ENCODE measurements at regions not wholly inside any gene's neighbourhood (a gene's known extent, or its start where the extent isn't known, plus 50 kb on each side); places are given as distances from the start of the nearest gene placed in this dataset.
"Not testable (repeated sequence)": the region's sequence is repeated elsewhere in the genome, so short reads cannot be mapped to it uniquely, and the experiment has no call there.

DNA sequence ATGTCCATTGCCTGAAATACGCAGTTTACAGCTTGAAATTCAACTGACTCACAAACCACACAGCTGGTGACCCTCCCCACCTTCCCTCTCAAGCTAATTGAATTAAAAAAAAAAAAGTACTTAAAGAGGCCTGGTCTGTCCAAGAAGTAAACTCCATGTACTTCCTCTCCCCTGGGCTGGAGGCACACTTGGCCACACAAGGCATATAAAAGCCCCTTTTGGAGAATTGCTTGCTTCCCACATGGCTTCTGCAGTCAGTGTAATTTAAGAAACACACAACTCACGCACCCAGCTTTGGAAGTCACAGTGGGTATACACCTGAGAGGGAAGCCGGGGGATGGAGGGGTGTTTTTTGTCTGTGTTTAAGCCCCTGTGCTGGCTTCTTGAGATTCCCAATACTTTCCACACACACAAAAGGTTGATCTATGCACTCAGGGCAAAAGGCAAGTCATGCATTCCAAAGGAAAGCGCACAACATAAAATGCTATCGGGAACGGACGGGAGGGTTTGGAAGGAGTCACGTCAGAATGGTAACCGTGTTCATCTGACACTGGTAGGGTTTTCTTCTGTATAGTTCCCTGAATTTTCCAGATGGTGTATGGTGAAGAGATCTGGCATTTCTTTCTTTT lies 106.6 kb upstream of the ALDH1A3 start:
- Histone ChIP-seq H4K20me1 (ENCODE audit: insufficient read depth, low read length) (no peaks in the 10 kb centered on the region), H2AFZ (ENCODE audit: low read depth, low read length) (no peak overlapping the region), H3K9ac (ENCODE audit: low read length) (no peak overlapping the region), H3K79me2 (ENCODE audit: insufficient read depth, low read length) (no peaks in the 10 kb centered on the region), H3K4me3 (ENCODE audit: insufficient read depth, low read depth, low read length) (no peak overlapping the region), H3K9me3 (ENCODE audit: insufficient read depth, low read depth, low read length) (no peaks in the 10 kb centered on the region), H3K36me3 (ENCODE audit: insufficient read depth, low read length) (no peaks in the 10 kb centered on the region), H3K4me1 (ENCODE audit: insufficient read depth, low read length) (no peaks in the 10 kb centered on the region), H3K27ac (ENCODE audit: low read depth, low read length) (no peak overlapping the region), H3K4me2 (ENCODE audit: low read length) (no peak overlapping the region), H3K27me3 (ENCODE audit: insufficient read depth, low read length) (no peaks in the 10 kb centered on the region)
- no peak overlapping the region for H3K27ac Mint-ChIP-seq (ENCODE audit: unreplicated experiment)
- no peak for DNase-seq (ENCODE audit: low read depth)
- FAIRE-seq: no peak
- H3K4me1 Mint-ChIP-seq (ENCODE audit: low read depth, unreplicated experiment): no peaks in the 10 kb centered on the region
- no peaks in the 10 kb centered on the region for H3K36me3 Mint-ChIP-seq (ENCODE audit: low read depth, unreplicated experiment)
- no peak for TF ChIP-seq EZH2 (IDR thresholded peaks at IDR 0.05; ENCODE audit: insufficient read depth, low read length)
- TF ChIP-seq, protein P1, sequence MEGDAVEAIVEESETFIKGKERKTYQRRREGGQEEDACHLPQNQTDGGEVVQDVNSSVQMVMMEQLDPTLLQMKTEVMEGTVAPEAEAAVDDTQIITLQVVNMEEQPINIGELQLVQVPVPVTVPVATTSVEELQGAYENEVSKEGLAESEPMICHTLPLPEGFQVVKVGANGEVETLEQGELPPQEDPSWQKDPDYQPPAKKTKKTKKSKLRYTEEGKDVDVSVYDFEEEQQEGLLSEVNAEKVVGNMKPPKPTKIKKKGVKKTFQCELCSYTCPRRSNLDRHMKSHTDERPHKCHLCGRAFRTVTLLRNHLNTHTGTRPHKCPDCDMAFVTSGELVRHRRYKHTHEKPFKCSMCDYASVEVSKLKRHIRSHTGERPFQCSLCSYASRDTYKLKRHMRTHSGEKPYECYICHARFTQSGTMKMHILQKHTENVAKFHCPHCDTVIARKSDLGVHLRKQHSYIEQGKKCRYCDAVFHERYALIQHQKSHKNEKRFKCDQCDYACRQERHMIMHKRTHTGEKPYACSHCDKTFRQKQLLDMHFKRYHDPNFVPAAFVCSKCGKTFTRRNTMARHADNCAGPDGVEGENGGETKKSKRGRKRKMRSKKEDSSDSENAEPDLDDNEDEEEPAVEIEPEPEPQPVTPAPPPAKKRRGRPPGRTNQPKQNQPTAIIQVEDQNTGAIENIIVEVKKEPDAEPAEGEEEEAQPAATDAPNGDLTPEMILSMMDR (IDR thresholded peaks at IDR 0.05; ENCODE audit: insufficient read depth, low read depth, low read length): no peak
- H3K4me3 Mint-ChIP-seq (ENCODE audit: unreplicated experiment): no peak overlapping the region
- peaks cover 6% of the 10 kb centered on the region for H3K27me3 Mint-ChIP-seq (ENCODE audit: low read depth, unreplicated experiment)
- H3K9me3 Mint-ChIP-seq (ENCODE audit: unreplicated experiment): peaks cover 4% of the 10 kb centered on the region

DNA sequence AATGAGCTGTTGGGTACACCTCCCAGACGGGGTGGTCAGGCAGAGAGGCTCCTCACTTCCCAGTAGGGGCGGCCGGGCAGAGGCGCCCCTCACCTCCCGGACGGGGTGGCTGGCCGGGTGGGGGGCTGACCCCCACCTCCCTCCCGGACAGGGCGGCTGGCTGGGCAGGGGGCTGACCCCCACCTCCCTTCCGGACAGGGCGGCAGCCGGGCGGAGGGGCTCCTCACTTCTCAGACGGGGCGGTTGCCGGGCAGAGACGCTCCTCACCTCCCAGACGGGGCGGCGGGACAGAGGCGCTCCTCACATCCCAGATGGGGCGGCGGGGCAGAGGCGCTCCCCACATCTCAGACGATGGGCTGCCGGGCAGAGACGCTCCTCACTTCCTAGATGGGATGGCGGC lies 105.6 kb upstream of the ALDH1A3 start:
- H3K4me1 Mint-ChIP-seq (ENCODE audit: low read depth, unreplicated experiment); H3K36me3 ChIP-seq (ENCODE audit: insufficient read depth, low read length); H3K79me2 ChIP-seq (ENCODE audit: insufficient read depth, low read length); H3K4me1 ChIP-seq (ENCODE audit: insufficient read depth, low read length); H3K9ac ChIP-seq (ENCODE audit: low read length); H3K4me3 Mint-ChIP-seq (ENCODE audit: unreplicated experiment); H3K27me3 Mint-ChIP-seq (ENCODE audit: low read depth, unreplicated experiment); H2AFZ ChIP-seq (ENCODE audit: low read depth, low read length); FAIRE-seq; H3K36me3 Mint-ChIP-seq (ENCODE audit: low read depth, unreplicated experiment); H3K9me3 Mint-ChIP-seq (ENCODE audit: unreplicated experiment); DNase-seq (ENCODE audit: low read depth); H4K20me1 ChIP-seq (ENCODE audit: insufficient read depth, low read length); H3K9me3 ChIP-seq (ENCODE audit: insufficient read depth, low read depth, low read length); H3K4me3 ChIP-seq (ENCODE audit: insufficient read depth, low read depth, low read length); H3K27ac Mint-ChIP-seq (ENCODE audit: unreplicated experiment); H3K4me2 ChIP-seq (ENCODE audit: low read length); H3K27ac ChIP-seq (ENCODE audit: low read depth, low read length); H3K27me3 ChIP-seq (ENCODE audit: insufficient read depth, low read length): not testable (repeated sequence)

DNA sequence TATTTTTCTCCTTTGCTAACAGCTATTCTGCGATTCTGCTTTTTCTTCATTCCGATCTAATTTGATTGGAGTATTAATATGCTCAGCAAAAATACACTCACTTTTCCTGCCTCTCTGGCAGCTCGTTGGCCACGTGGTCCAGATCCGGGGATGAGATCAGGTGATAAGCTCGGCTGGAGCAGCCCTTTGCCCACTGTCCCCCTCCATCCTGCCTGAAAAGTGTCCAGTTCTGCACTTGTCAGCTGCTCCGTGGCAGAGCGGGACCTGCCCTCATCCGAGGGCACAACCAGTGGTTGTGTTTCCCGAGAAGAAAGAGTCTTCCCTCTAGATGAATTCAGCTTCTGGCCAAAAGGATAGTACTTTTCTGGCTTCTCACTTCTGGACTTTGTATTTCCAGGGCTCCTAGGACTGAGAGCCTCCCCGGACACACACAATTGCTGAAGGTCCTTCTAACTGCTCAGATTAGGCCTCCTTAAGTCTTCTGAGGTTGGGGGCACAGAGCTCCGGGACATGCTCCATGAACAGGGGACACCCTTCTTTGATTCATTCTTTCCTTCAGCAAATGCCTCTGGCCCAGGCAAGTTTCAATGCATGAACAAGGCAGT lies 103.9 kb upstream of the ALDH1A3 start:
- Histone ChIP-seq H3K9me3 (ENCODE audit: insufficient read depth, low read depth, low read length) (no peaks in the 10 kb centered on the region), H2AFZ (ENCODE audit: low read depth, low read length) (no peak overlapping the region), H3K4me1 (ENCODE audit: insufficient read depth, low read length) (no peaks in the 10 kb centered on the region), H4K20me1 (ENCODE audit: insufficient read depth, low read length) (no peaks in the 10 kb centered on the region), H3K9ac (ENCODE audit: low read length) (no peak overlapping the region), H3K27ac (ENCODE audit: low read depth, low read length) (no peak overlapping the region), H3K79me2 (ENCODE audit: insufficient read depth, low read length) (no peaks in the 10 kb centered on the region), H3K27me3 (ENCODE audit: insufficient read depth, low read length) (no peaks in the 10 kb centered on the region), H3K4me2 (ENCODE audit: low read length) (no peak overlapping the region), H3K4me3 (ENCODE audit: insufficient read depth, low read depth, low read length) (no peak overlapping the region), H3K36me3 (ENCODE audit: insufficient read depth, low read length) (no peaks in the 10 kb centered on the region)
- H3K36me3 Mint-ChIP-seq (ENCODE audit: low read depth, unreplicated experiment): no peaks in the 10 kb centered on the region
- no peak overlapping the region for H3K4me3 Mint-ChIP-seq (ENCODE audit: unreplicated experiment)
- H3K4me1 Mint-ChIP-seq (ENCODE audit: low read depth, unreplicated experiment): no peaks in the 10 kb centered on the region
- TF ChIP-seq, protein P1 (IDR thresholded peaks at IDR 0.05; ENCODE audit: insufficient read depth, low read depth, low read length): no peak
- H3K27ac Mint-ChIP-seq (ENCODE audit: unreplicated experiment): no peak overlapping the region
- FAIRE-seq (no peak), DNase-seq (ENCODE audit: low read depth) (no peak)
- peaks cover 4% of the 10 kb centered on the region for H3K9me3 Mint-ChIP-seq (ENCODE audit: unreplicated experiment)
- no peaks in the 10 kb centered on the region for H3K27me3 Mint-ChIP-seq (ENCODE audit: low read depth, unreplicated experiment)
